ENCODE measurements at regions not wholly inside any gene's neighbourhood (a gene's known extent, or its start where the extent isn't known, plus 50 kb on each side); places are given as distances from the start of the nearest gene placed in this dataset.

GRCh38 chr5:73369278-73369677 lies 79.3 kb downstream of the FOXD1 start:
- in situ Hi-C loops (cut with MboI; ENCODE audit: low sequenced_read_pairs): loop anchor here (5.0 kb wide), 1 partner anchor 73 kb away; no protein-coding TSS in a partner anchor
- dilution Hi-C loops (cut with HindIII; ENCODE audit: low sequenced_read_pairs, unreplicated experiment): no loop called here
- Histone ChIP-seq H4K20me1 (ENCODE audit: insufficient read depth, low read length) (peaks cover 4% of the 10 kb centered on the region; the same call in 1 of the 2 replicates), H3K79me1 (ENCODE audit: low read depth in 1 of 2, low read length in 2 of 2) (peaks cover 0 to 46% of the 10 kb centered on the region in 2 experiments; a peak in 2 of 4 replicates), H3K56ac (ENCODE audit: extremely low read depth, insufficient read depth, low read length) (peak overlapping the region; percentile 5; the same call in 1 of the 2 replicates), H3K4me1 (ENCODE audit: control insufficient read depth, insufficient read depth, low read length) (peaks cover 31% of the 10 kb centered on the region), H2BK5ac (ENCODE audit: low read depth, low read length, poor library complexity, severe bottlenecking) (peak overlapping the region; percentile 2), H4K8ac (ENCODE audit: low read depth in 2 of 2, low read length in 2 of 2) (peak overlapping the region; percentile 64 to 71; a peak in 2 of 4 replicates), H2AFZ (replicated peaks; ENCODE audit: low read length, poor library complexity) (peak overlapping the region; percentile 11), H3K9me3 (ENCODE audit: control insufficient read depth, insufficient read depth, low read length) (no peaks in the 10 kb centered on the region), H2AK5ac (ENCODE audit: low read depth, low read length) (peak overlapping the region; percentile 97), H3K23ac (ENCODE audit: low read depth, low read length) (peak overlapping the region; percentile 46; the same call in 1 of the 2 replicates), H3K9ac (ENCODE audit: low read depth, low read length) (no peak overlapping the region), H2BK120ac (ENCODE audit: low read depth, low read length) (peak overlapping the region; percentile 92), H3K4me2 (ENCODE audit: low read depth, low read length) (no peak overlapping the region), H3K14ac (replicated peaks; ENCODE audit: low read depth, low read length) (peak overlapping the region; percentile 77), H3K4ac (ENCODE audit: low read depth, low read length) (peak overlapping the region; percentile 87), H3K18ac (ENCODE audit: low read depth, low read length) (peak overlapping the region; percentile 48; the same call in 1 of the 2 replicates), H4K91ac (ENCODE audit: insufficient read depth, low read depth, low read length) (peak overlapping the region; percentile 65), H4K5ac (ENCODE audit: low read depth, low read length) (no peak overlapping the region), H3K9me1 (ENCODE audit: insufficient read depth, low read length) (peaks cover 36% of the 10 kb centered on the region), H2BK15ac (ENCODE audit: low read depth, low read length) (peak overlapping the region; percentile 83; the same call in 2 of the 3 replicates), H3K36me3 (ENCODE audit: control insufficient read depth, insufficient read depth, low read length) (no peaks in the 10 kb centered on the region), H2AK9ac (replicated peaks; ENCODE audit: low read depth, low read length, poor library complexity) (peak overlapping the region; percentile 18), H3K4me3 (ENCODE audit: insufficient read depth, low read depth, low read length) (no peak overlapping the region), H3K27me3 (ENCODE audit: control insufficient read depth, insufficient read depth, low read length) (no peaks in the 10 kb centered on the region), H2BK20ac (ENCODE audit: low read depth, low read length) (peak overlapping the region; percentile 97), H3K27ac (ENCODE audit: insufficient read depth, low read length) (no peak overlapping the region)
- no peak for TF ChIP-seq MAFK (IDR thresholded peaks at IDR 0.05; ENCODE audit: low read depth, low read length)
- TF ChIP-seq USF2 (IDR thresholded peaks at IDR 0.05; ENCODE audit: low read depth, low read length): no peak
- no peak for TF ChIP-seq CHD1 (IDR thresholded peaks at IDR 0.05; ENCODE audit: low read depth, low read length)
- TF ChIP-seq CTCF (conservative IDR thresholded peaks at IDR 0.05; ENCODE audit: low read depth, low read length): no peak
- TF ChIP-seq FOS (IDR thresholded peaks at IDR 0.05; ENCODE audit: low read depth, low read length): no peak
- no peak for TF ChIP-seq MXI1 (IDR thresholded peaks at IDR 0.05; ENCODE audit: borderline replicate concordance, low read depth, low read length)
- TF ChIP-seq BHLHE40 (IDR thresholded peaks at IDR 0.05; ENCODE audit: low read depth, low read length): no peak
- no peak for TF ChIP-seq POLR2A (IDR thresholded peaks at IDR 0.05; ENCODE audit: low read depth, low read length)
- TF ChIP-seq NFE2L2 (IDR thresholded peaks at IDR 0.05; ENCODE audit: low read depth, low read length): no peak
- no peak for TF ChIP-seq SMC3 (IDR thresholded peaks at IDR 0.05; ENCODE audit: low read depth, low read length)
- TF ChIP-seq CEBPB (IDR thresholded peaks at IDR 0.05; ENCODE audit: low read depth, low read length): no peak
- TF ChIP-seq RAD21 (IDR thresholded peaks at IDR 0.05; ENCODE audit: low read length): no peak
- no peak for TF ChIP-seq RCOR1 (IDR thresholded peaks at IDR 0.05; ENCODE audit: insufficient replicate concordance, low read length)
- TF ChIP-seq ELK1 (IDR thresholded peaks at IDR 0.05; ENCODE audit: borderline replicate concordance, low read depth, low read length): no peak
- no peak for TF ChIP-seq RFX5 (IDR thresholded peaks at IDR 0.05; ENCODE audit: low read depth, low read length)
- no peak for TF ChIP-seq MAZ (IDR thresholded peaks at IDR 0.05; ENCODE audit: borderline replicate concordance, low read depth, low read length)
- 89% methylated on average over 3 of the region's 5 CpGs; no CpG with 5 or more reads in 1 of the 2 experiments for WGBS, 2 experiments (ENCODE audit: extremely low coverage in 2 of 2, insufficient read length in 1 of 2)
- POLR2A ChIA-PET (ENCODE audit: unreplicated experiment): no interaction called here
- no TSS peak for BruUV-seq (replicated peaks)
- intact Hi-C loops (cut with micrococcal nuclease): no loop called here
- ATAC-seq (ENCODE audit: low read depth): no peak
- no peak for DNase-seq
- CTCF ChIA-PET: interaction anchor here (1.2 kb wide), 1 partner anchor 153 kb away, joined by 5 read pairs; no protein-coding TSS in a partner anchor

Data from IMR-90 (cell line).